GM12865 (cell line): ENCODE measurements at regions not wholly inside any gene's neighbourhood (a gene's known extent, or its start where the extent isn't known, plus 50 kb on each side); places are given as distances from the start of the nearest gene placed in this dataset.

Experiments
- DNase-seq: peaks from one replicate; pipeline ENCODE4 v3.0.0; 2010; ENCODE audit warnings: low read depth
- H3K4me3 ChIP-seq: 2 replicates; pipeline ENCODE4 v1.5.1; 2011; ENCODE audit warnings: mild to moderate bottlenecking, low read depth, low read length, control low read depth
- CTCF ChIP-seq: IDR thresholded peaks from 2 replicates; pipeline ENCODE4 v1.5.1; 2011; ENCODE audit warnings: low read length, control low read depth, low read depth, inconsistent platforms; ENCODE audit not compliant: insufficient read depth; ENCODE audit errors: missing control alignments

DNA sequence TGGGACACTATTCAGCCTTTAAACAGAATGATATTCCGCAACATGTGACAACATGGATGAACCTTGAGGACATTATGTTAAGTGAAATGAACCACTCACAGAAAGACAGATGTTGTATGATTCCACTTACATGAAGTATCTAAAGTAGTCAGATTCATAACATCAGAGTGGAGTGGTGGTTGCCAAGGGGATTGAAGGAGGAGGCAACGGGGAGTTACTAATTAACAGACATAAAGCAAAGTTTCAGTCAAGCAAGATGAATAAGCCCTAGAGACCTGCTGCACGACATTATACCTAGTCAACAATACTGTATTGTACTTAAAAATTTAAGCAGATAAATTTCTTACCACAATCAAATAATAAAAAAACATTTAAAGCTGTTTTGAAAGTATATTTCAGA is 105.0 kb upstream of the NR0B1 start:
- DNase-seq: no peak
- TF ChIP-seq CTCF: no peak
- no peak overlapping the region for H3K4me3 ChIP-seq

- H3K4me3 ChIP-seq: no peak overlapping the region
- DNase-seq: no peak
- no peak for TF ChIP-seq CTCF
Measured at GRCh38 chrX:30402366-30402765, 93.2 kb upstream of the NR0B1 start.

GRCh38 chrX:30388325-30388724 is 79.1 kb upstream of the NR0B1 start:
- no peak overlapping the region for H3K4me3 ChIP-seq
- TF ChIP-seq CTCF: no peak
- DNase-seq: no peak

DNA sequence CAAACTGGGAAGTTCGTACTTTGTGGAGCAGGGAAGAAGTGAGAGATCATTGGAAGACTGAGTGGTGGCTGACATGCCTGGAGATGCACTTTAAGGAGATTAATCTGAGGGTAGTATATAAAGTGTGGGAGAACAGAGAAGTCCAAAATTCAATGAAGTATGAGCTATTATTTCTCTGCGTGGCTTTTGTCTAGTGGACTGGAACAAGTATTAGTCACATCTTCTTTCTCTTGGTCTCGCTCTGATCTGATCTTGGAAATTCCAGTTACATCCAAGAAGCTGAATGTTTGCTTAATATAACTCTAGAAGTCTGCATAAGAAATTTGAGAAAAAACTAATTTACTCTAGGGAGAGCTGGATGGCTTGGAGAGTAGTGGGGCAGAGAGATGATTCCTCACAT is 64.8 kb upstream of the NR0B1 start:
- DNase-seq: no peak
- TF ChIP-seq CTCF: no peak
- no peak overlapping the region for H3K4me3 ChIP-seq

DNA sequence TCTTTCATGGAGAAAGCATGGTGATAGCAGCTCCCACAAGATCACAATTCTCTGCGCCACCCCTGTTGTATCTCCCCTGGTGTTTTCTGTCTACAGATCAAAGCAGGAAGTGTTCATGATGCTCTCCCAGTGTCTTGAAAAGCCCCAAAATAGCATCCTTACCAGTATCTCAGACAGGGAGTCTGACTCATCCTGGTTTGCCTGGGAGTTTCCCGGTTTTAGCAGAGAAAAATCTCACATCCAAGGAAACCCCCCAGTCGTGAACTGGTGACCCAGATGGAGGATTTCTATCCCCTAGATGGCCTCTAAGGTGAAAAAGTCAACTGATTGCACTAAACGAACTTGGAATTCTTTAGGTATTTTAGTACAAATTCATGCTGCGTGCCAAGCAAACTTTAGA is 64.3 kb upstream of the NR0B1 start:
- peak; percentile 50 for DNase-seq
- TF ChIP-seq CTCF: no peak
- H3K4me3 ChIP-seq: no peak overlapping the region

DNA sequence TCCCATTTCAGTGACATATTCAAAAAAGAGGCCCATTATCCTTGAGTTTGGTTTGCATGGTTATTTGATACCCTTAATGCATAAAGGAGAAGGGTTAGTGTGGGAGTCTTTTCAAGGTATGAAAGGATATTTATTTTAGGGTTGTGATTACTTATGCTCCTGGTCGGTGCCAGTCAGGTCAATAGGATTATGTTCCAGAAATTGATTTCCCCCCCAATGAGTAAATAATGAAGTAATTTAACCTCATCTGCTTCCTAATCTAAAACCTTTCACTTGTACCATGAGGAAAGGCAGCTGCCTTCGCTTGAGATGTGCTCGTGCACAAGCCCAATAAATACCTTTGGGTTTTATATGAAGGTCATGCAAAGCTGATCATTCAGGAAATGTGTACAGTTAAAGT is 55.0 kb upstream of the NR0B1 start:
- no peak for DNase-seq
- TF ChIP-seq CTCF: no peak

More for the DNA sequence above, 55.0 kb upstream of the NR0B1 start:
- H3K4me3 ChIP-seq: no peak overlapping the region
